ENCODE measurements at regions not wholly inside any gene's neighbourhood (a gene's known extent, or its start where the extent isn't known, plus 50 kb on each side); places are given as distances from the start of the nearest gene placed in this dataset.

GRCh38 chr7:33724201-33724600, 181.1 kb upstream of the BMPER start:
- TF ChIP-seq CTCF (IDR thresholded peaks at IDR 0.05) (no peak), POLR2A (IDR thresholded peaks at IDR 0.05) (no peak)

All from heart left ventricle (tissue), 13 donors.